NCI-H1694 treated with DMSO at 0.1 percent for 48 hours (cell line): ENCODE measurements at regions not wholly inside any gene's neighbourhood (a gene's known extent, or its start where the extent isn't known, plus 50 kb on each side); places are given as distances from the start of the nearest gene placed in this dataset.
"Not testable (repeated sequence)": the region's sequence is repeated elsewhere in the genome, so short reads cannot be mapped to it uniquely, and the experiment has no call there.

Experiments used
- DNase-seq: peaks from one replicate; lab custom pipeline; 2025; lab: John Stamatoyannopoulos, UW

GRCh38 chr4:137739391-137739790, 207.1 kb upstream of the PCDH18 start:
- DNase-seq, result no peak

- no peak for DNase-seq
These were observed 206.2 kb upstream of the PCDH18 start for GRCh38 chr4:137738375-137738990.

GRCh38 chr4:137735561-137736104, 203.3 kb upstream of the PCDH18 start:
- no peak for DNase-seq

- DNase-seq, result not testable (repeated sequence)
These were observed 201.2 kb upstream of the PCDH18 start for GRCh38 chr4:137733174-137734141.

- no peak for DNase-seq
These were observed 190.6 kb upstream of the PCDH18 start for GRCh38 chr4:137722910-137723309.

GRCh38 chr4:137711502-137711901, 179.2 kb upstream of the PCDH18 start:
- DNase-seq, result no peak

GRCh38 chr4:137707626-137708025, 175.3 kb upstream of the PCDH18 start:
- no peak for DNase-seq

- DNase-seq, result no peak
These were observed 174.9 kb upstream of the PCDH18 start for GRCh38 chr4:137707102-137707620.

- DNase-seq, result no peak
These were observed 173.0 kb upstream of the PCDH18 start for GRCh38 chr4:137705171-137705783.

- peak; percentile 77 for DNase-seq
These were observed 170.9 kb upstream of the PCDH18 start for GRCh38 chr4:137703195-137703594.

GRCh38 chr4:137702512-137702911, 170.2 kb upstream of the PCDH18 start:
- no peak for DNase-seq

GRCh38 chr4:137701401-137701800, 169.1 kb upstream of the PCDH18 start:
- no peak for DNase-seq

GRCh38 chr4:137700751-137701150, 168.5 kb upstream of the PCDH18 start:
- DNase-seq, result no peak

GRCh38 chr4:137700072-137700471, 167.8 kb upstream of the PCDH18 start:
- no peak for DNase-seq

GRCh38 chr4:137694138-137694537, 161.8 kb upstream of the PCDH18 start:
- DNase-seq, result no peak

GRCh38 chr4:137693641-137694040, 161.3 kb upstream of the PCDH18 start:
- no peak for DNase-seq

- DNase-seq, result no peak
These were observed 159.9 kb upstream of the PCDH18 start for GRCh38 chr4:137692205-137692604.

GRCh38 chr4:137688651-137689050, 156.4 kb upstream of the PCDH18 start:
- DNase-seq, result no peak

GRCh38 chr4:137685357-137685756, 153.1 kb upstream of the PCDH18 start:
- DNase-seq, result peak; percentile 37

GRCh38 chr4:137681081-137681480, 148.8 kb upstream of the PCDH18 start:
- DNase-seq, result no peak

- DNase-seq, result no peak
These were observed 146.5 kb upstream of the PCDH18 start for GRCh38 chr4:137678796-137679195.

GRCh38 chr4:137677863-137678262, 145.6 kb upstream of the PCDH18 start:
- no peak for DNase-seq
